GM21619 (cell line): ENCODE measurements at regions not wholly inside any gene's neighbourhood (a gene's known extent, or its start where the extent isn't known, plus 50 kb on each side); places are given as distances from the start of the nearest gene placed in this dataset.

Source experiments
- ATAC-seq: cut with Tn5 transposase; IDR thresholded peaks from one replicate; pipeline ENCODE4 v1.9.1; 2021; ENCODE audit not compliant: unreplicated experiment

- ATAC-seq: no peak
These were observed 230.9 kb upstream of the RGPD4 start for GRCh38 chr2:107595749-107596148.

- ATAC-seq: no peak
These were observed 229.2 kb upstream of the RGPD4 start for GRCh38 chr2:107597507-107597906.

DNA sequence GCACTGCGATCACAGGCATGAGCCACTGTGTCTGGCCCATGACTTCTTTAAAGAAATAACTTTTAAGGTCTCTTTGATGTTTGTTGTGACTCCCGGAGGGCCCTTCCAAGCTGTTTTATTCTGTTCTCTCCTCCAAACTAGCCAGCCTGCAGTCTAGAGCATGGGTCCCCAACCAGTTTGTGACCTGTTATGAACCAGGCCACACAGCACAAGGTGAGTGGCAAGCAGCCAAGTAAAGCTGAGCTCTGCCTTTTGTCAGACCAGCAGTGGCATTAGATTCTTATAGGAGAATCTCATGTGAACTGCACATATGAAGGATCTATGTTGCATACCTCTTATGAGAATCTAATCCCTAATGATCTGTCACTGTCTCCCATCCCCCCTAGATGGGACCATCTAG is 223.9 kb upstream of the RGPD4 start:
- no peak for ATAC-seq

- no peak for ATAC-seq
These were observed 219.6 kb upstream of the RGPD4 start for GRCh38 chr2:107607054-107607453.

GRCh38 chr2:107607473-107607872 is 219.2 kb upstream of the RGPD4 start:
- no peak for ATAC-seq

DNA sequence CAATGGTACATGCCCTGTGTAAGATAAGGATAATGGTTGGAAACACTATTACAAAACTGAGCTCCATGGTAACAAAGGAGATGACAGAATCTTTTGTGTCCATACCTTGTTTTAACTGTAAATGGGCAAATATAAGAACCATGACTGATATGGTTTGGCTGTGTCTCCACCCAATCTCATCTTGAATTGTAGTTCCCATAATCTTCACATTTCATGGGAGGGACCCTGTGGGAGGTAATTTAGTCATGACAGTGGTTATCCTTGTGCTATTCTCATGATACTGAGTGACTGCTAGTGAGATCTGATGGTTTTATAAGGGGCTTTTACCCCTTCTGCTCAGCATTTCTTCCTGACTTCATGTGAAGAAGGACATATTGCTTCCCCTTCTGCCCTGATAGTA is 211.7 kb upstream of the RGPD4 start:
- no peak for ATAC-seq

DNA sequence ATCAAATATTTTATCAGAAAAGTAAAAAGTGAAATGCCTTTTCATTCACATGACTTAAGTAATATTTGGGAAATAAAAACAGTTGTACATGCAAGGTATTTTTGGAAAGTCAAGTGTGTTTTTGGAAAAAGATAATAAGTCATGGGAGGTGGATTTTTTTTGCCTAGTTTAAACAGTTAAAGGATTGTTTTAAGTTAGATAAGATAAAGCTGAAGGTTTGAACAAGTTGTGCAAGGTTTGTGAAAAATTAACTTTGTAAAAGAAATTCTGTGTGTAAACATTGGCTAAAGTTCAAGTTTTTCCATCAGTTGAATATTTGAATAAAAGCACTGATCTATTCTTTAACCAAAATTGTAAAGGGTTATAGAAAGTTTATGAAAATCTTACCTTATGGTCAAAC is 207.9 kb upstream of the RGPD4 start:
- no peak for ATAC-seq

DNA sequence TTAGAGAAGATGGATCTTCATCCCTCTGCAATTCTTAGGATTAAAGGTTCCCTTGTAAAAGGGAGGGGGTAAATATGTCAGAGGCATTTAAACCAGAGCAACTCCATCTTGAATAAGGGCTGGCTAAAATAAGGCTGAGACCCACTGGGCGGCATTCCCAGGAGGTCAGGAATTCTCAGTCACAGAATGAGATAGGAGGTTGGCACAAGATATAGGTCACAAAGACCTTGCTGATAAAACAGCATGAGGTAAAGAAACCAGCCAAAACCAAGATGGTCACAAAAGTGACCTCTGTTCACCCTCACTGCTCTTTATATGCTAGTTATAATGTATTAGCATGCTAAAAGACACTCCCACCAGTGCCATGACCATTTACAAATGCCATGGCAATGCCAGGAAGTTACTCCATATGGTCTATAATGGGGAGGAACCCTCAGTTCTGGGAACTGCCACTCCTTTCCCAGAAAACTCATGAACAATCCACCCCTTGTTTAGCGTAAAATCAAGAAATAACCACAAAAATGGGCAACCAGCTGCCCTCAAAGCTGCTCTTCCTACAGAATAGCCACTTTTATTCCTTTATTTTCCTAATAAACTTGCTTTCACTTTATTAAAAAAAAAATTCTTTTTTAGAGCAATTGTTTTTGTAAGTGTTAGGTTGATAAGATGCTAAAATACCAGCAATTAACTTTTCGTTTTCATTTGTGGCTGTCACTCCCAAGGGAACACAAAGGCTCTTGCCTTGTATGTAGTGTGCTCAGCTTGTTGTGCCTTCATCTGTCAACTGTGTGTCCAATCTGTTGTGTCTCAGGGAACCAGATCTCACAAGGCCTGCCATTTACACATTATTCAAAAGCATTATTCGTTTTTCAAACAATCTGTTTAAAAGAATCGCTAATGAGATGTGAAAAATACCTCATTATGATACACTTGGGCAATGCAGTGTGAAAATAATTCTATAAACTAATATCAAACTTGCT is 205.2 kb upstream of the RGPD4 start:
- ATAC-seq: no peak

GRCh38 chr2:107622741-107623310 is 203.9 kb upstream of the RGPD4 start:
- no peak for ATAC-seq

DNA sequence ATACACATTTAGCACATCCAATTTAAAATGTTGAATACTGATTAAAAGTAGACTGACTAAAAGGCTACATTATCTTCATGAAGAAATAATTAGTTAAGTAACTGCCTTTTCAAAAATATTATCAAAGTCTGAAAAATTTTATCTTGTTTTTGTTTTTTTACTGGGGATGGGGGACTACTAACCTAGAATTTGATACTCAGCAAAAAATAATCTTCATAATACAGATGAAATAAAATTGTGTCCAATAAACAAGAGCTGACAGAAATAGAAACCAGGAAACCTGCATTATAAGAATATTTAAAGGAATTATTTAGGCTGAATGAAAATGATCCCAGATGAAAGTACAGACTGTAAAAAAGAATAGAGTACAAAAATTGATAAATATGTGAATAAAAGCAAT is 200.7 kb upstream of the RGPD4 start:
- ATAC-seq: no peak

GRCh38 chr2:107627164-107627563 is 199.5 kb upstream of the RGPD4 start:
- no peak for ATAC-seq

DNA sequence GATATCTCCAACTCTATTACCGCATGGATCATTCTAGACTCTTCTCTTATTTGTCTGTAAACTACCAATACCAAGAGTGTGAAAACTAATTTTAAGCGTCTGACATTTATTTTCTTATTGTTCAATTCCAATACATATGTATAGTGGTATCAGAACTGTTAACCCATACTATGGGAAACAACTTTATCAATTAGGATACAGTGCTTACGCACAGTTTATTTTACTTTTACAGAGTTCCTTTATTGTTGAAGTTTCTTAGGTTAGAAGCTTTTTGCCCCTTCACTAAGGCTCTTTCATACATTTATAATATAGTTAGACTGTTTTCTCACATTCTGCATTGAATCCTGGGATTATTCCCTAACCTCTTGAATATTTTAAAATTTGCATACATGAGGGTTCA is 198.8 kb upstream of the RGPD4 start:
- no peak for ATAC-seq

GRCh38 chr2:107633580-107634147 is 193.0 kb upstream of the RGPD4 start:
- ATAC-seq: no peak

- ATAC-seq: no peak
These were observed 192.5 kb upstream of the RGPD4 start for GRCh38 chr2:107634172-107634571.

DNA sequence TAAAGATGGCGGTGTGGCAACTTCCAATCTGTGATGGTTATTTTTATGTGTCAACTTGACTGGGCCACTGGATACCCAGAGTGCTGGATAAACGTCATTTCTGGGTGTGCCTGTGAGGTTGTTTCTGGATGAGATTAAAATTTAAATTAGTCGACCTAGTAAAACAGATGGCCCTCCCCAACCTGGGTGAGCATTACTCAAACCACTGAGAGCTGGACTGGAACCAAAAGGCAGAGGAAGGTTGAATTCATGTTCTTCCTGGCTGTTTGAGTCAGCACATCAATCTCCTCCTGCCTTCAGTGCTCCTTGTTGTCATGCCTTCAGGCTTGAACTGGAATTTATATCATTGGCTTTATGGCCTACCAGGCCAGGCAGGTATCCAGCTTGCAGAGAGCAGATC is 190.8 kb upstream of the RGPD4 start:
- no peak for ATAC-seq

GRCh38 chr2:107645586-107645985 is 181.1 kb upstream of the RGPD4 start:
- ATAC-seq: no peak

DNA sequence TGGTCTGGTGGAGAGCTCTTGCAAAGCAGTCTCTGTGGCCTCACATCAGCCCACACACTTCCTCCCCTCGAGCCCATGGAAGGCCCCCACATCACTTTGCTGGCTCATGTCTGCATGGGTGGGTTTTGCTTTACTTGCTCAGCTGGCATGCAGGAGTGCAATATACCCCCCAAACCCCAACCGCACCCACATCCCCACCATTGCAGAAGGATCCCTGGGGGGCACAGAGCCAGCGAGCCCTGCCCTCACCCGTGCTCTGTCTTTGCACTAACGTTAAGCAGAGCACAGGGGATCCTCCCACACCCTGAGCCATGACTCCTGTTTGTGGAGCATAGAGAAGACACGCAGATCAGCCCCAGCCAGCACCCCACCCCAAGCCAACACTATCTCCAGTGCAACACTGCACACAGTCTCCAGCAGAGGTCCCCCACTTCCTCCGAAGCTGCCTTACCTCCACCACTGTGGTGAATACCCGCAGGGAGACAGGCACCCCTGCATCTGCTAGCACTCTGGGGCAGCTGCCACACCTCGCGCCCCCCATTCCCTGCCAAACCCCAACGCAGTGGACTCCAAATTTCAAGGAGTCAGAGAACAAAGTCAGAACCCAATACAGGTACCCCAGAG is 177.8 kb upstream of the RGPD4 start:
- no peak for ATAC-seq

GRCh38 chr2:107657049-107657448 is 169.6 kb upstream of the RGPD4 start:
- no peak for ATAC-seq

- no peak for ATAC-seq
These were observed 163.1 kb upstream of the RGPD4 start for GRCh38 chr2:107663632-107664031.

DNA sequence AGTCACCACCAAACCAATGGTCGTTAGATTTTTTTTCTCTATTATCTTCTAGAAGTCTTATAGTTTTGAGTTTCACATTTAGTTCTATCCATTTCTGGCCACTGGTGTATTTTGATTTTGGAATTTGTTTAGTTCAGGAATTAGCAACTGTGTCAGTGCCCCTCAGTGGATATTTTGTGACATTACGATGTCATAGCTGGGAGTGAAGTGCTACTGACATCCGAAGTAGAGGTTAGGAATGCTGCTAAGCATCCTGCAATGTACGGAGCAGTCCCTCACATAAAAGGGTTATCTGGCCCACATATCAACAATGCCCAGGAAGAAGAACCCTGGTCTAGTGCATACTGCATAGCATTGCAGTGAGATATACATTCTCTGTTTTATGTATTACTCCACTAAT is 157.4 kb upstream of the RGPD4 start:
- no peak for ATAC-seq

DNA sequence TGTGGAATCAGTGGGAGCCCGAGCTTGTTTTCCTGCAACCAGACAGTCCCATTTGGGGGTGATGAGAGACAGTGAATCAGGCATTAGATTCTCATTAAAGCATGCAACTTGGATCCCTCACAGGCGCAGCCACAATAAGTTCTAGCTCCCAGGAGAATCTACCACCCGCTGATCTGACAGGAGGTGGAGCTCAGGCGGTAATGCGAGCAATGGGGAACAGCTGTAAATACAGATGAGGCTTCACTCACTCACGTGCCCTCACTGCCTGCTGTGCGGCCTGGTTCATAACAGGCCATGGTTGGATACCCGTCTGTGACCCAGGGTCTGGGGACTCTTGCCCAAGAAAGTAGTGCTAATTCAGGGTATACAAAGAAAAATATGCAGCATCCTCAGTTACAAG is 144.8 kb upstream of the RGPD4 start:
- ATAC-seq: no peak

DNA sequence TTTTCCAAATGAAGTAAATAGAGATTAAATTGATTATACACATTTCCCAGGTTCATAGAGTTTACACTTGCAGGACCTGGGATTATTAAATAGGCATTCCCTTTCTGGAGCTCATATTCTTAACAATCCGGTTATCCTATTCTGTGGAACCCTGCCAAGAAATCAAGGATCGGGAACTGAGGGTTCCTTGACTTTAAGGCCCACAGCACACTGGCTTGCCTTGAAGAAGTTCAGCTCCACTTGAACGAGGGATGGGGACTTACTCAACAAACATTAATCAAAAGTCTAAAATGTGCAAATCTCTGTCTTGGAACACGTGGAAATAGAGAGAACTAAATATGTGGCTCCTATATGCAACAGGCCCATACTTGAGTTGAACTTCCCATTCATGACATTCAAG is 142.3 kb upstream of the RGPD4 start:
- no peak for ATAC-seq
